Activated CD4-positive, alpha-beta T cell treated with anti-CD3 and anti-CD28 coated beads, Interleukin-2, amount 50 U/mL, for 16 hours (primary cell): ENCODE measurements at regions not wholly inside any gene's neighbourhood (a gene's known extent, or its start where the extent isn't known, plus 50 kb on each side); places are given as distances from the start of the nearest gene placed in this dataset.
"Not testable (repeated sequence)": the region's sequence is repeated elsewhere in the genome, so short reads cannot be mapped to it uniquely, and the experiment has no call there.

Experiments
- DNase-seq: peaks from one replicate; pipeline ENCODE4 v3.0.0-alpha.2; 2020

DNA sequence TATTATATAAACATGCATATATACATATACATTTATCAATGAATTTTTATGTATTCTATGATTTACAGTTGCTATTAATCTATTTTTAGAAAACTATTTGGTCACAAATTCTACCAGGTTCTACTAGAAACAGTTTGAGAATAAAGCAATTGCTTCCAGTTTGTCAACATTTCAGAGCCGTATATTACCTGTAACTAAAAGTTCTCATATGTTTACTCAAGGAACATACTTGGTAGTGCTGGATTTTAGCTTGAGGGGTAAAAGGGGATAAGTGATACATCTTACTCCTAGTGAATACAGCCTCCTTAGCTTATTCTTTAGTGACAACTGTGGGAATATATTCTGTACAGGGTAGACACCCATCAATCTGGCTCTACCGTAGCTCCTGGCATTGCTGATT is 1590.5 kb upstream of the LRRTM3 start:
- no peak for DNase-seq

DNA sequence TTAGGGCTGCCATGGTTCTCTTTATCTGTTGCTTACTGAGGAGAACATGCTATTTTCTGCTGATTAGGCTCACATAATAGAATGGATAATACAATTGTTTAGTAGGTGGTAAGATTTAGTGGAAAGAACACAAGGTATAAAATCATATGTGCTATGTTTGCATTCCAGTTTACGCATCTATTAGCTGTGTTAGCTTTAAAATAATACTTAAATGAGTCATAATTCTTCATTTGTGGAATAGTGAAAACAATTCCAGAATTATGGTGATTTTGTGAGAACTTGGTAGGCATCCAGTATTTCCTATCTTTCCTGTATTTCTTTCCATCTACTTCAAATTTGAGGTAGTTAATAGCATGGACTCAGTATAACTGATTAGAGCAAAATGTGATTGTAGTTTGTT is 1585.5 kb upstream of the LRRTM3 start:
- DNase-seq, result no peak

DNA sequence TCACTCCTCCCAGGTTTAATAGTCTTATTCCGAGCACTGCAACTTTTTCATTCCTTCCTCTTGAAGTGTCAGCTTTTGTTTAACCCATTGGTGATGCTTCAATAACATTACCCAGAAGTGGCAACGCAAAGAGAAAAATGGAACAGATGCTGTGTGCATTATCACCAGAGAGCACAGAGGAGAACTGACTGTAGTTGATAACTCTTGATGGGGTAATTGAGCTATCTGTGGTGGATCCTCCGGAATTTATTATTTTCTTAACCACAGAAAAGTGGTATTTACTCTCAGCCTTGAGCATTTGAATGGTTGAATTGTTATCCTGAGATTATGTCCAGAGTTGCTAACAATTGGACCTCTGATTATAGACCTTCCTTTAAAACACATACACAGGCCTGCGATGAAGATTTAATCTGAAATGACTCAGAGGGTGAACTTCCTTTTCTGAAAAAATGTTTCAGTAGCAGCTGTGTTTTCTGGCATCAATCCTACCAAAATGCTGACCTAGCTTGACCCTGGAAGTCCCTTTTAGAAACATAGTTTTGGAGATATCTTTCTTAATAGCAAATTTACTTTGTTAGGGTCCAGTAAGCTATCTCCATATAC is 1584.4 kb upstream of the LRRTM3 start:
- no peak for DNase-seq

DNA sequence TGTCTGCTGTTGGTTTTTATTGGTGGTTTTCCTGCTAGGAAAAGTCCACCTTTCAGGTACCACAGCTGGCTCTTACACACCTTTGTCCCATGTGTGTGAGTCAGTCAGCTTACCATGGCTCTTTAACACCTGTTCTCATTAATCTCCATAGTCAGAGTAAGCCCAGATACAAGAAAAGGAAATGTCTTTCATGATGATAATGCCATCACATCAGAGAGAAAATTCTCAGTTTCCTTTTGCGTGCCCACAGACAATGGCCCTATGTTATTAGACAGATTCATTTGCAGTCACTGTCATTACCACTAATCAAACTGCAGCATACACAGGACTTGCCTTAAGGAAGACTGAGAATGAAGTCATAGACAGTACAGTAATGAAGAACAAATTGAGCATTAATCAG is 1583.6 kb upstream of the LRRTM3 start:
- DNase-seq, result no peak

DNA sequence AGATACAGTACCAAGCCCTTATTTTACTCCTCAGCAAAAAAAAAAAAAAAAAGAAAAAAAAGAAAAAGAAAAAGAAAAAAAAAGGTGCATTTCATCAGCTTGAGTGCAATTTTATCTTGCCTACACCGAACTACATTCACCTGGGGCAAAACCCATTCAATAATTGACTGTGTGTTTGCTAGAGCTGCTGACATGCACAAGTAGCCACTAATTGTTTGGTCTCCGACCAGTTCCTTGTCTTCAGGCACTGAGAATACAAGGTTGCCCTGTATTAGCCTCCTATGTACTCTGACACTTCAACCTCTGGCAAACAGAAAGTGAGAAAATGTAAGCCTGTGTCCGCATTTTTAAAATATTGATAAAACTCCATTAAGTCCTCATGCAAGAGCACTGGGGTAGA is 1579.4 kb upstream of the LRRTM3 start:
- no peak for DNase-seq

DNA sequence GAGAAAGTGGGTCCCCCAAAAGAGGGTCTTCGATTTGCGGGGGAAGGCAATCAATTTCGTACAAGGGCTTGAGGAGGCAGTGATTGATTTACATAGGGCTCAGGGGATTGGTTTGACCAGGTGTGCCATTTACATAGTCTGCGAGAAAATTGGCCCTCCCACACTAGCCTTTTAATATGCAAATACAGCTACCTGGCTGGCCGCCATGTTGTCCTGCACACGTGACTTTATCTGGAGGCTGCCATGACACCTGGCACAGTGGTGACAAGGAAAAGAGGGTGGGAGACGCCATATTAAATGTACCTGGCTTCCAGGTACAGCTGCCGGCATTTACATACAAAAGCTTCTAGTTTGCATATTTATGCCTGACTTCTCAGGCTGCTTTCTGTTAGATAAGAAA is 1577.2 kb upstream of the LRRTM3 start:
- no peak for DNase-seq

DNA sequence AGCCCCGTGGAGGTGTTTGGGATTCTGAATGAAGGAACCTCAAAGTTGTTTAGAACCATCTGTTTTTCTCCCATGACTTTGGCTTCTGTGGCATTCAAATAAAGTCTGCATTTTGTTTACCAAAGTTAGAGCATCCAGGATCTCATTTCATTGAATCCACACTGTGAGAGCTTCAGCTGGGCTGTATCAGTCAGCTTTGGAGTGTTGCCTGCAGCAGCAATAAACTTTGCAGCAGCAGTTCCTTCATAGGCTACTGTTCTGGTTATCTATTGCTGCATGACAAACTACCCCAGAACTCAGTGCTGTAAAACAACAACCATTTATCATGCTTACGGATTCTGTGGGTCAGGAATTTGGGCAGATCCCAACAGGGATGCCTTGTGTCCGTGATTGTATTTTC is 1575.2 kb upstream of the LRRTM3 start:
- no peak for DNase-seq

DNA sequence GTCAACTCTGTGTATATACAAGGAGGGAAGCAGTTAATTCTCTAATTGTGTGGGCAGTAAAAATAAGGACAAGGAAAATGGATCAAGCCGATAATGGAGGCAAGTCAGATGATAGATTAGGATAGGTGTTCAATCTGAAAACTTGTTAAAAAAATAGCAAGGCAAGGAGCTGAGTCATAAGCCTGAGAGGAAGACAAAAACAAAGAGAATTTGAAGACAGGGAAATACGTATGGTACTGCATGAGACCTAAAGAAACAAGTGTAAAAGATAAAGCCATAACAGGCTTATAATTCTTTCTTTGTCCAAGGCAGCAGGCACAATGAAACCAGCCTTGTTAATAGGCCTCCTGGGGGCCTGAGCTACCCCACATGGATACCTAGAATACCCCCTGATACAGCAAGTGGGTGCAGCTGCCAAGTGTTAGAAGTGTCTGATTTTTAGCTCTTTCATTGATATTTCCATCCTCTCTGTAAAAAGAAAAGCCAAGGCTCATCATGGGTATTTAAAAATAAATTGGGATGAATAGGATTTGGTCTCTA is 1570.6 kb upstream of the LRRTM3 start:
- no peak for DNase-seq

DNA sequence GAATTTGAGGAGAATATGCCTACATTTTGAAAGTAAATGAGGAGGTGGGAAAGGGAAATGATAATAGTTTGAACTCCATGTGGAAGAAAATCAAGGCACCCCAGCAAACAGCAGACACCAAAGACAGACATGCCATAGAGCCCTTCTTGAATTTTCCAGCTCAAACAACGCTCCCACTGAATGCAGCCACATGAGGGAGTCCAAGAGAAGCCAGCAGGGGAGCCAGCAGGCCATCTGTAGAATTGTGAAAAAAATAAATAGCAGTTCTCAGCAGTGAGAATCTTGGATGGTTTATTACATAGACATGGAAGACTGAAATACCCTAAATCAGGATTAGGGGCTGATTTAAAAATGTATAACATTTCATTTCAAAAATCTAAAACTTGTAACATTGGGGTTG is 1567.3 kb upstream of the LRRTM3 start:
- DNase-seq, result no peak

DNA sequence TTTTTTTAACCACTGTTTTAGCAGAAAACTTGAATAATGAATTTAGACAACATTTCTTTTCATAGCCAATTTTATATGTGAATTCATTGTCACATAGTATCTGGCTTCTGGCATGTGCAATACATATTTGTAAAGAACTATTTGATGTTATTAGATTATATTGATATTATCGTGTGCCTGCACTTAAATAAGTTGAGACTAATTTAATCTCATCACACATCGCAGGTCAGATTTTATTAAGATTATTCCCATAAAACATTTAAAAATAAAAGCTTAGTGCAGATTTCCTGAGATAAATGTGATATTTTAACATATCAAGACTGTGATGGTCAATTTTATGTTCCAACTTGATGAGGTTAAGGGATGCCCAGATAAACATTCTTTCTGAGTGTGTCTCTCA is 1565.3 kb upstream of the LRRTM3 start:
- DNase-seq, result no peak

DNA sequence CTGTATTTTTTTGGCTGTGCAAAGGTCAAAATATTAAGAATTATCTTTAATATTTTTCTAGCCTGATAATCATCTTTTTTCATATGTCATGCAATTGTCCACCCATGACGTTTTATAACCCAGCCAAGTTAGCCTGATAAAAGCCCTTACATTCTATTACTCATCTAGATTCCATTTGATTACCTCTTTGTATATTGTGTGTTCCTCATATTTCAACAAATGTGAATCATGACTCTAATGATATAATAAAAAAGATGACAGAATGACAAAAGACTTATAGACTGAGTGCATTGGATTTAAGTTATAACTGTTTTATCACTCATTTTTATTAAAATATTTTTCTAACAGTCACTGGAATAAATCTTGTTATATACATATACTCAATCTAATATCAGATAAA is 1560.0 kb upstream of the LRRTM3 start:
- no peak for DNase-seq

DNA sequence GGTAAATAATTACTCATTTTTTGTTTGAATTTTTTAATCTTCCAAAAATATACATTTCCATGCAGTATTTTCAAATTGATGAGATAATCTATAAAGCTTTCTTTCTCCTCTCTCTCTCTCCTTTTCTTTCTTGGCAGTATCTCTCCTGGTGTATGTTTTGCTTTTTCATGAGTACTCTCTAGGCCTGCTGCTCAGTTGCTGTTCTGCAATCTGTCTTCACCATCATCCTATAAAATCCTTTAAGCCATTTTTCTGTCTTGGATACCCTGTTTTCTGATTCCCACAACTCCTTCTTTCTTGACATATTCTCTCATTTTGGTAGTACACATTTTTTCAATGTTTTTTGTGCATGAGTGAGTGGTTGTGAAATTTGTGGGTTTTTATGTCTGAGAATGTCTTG is 1558.1 kb upstream of the LRRTM3 start:
- DNase-seq, result no peak

DNA sequence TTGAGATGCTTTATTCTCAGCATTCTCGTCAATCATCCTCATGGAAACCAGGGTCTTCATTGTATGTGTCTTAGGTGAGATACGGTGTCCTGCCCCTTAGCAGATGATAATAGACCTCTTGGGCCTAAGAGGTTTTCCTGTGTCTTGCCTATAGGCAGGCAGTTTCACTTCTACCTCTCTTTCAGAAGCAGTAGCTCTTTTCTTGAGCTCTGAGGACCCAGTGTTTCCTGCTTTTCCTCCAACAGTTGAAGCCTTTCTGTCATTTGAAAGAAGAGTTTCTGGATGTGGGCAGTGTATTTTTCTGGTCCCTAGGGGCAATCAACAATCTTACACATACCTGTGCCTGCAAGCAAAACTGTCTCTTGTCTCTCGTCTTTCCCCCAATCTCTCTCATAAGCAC is 1550.3 kb upstream of the LRRTM3 start:
- DNase-seq, result no peak

DNA sequence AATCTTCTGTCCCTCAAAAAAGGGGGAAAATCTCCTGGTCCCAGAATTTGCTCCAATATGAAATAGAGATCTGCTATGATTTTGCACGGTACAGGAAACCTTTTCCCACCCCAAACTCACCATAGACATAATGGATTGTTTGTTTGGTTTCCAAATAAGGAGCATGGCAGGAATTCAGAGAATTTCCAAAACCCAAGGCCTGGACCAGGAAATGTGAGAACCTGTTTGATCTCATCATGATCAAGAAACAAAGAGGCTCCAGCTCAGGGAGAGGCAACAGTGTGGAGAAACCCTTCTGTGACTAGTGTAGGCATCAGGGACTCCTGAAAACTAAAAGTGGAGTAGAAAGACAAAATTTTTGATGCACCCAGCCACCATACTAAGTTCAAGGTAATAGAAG is 1548.1 kb upstream of the LRRTM3 start:
- DNase-seq, result no peak

DNA sequence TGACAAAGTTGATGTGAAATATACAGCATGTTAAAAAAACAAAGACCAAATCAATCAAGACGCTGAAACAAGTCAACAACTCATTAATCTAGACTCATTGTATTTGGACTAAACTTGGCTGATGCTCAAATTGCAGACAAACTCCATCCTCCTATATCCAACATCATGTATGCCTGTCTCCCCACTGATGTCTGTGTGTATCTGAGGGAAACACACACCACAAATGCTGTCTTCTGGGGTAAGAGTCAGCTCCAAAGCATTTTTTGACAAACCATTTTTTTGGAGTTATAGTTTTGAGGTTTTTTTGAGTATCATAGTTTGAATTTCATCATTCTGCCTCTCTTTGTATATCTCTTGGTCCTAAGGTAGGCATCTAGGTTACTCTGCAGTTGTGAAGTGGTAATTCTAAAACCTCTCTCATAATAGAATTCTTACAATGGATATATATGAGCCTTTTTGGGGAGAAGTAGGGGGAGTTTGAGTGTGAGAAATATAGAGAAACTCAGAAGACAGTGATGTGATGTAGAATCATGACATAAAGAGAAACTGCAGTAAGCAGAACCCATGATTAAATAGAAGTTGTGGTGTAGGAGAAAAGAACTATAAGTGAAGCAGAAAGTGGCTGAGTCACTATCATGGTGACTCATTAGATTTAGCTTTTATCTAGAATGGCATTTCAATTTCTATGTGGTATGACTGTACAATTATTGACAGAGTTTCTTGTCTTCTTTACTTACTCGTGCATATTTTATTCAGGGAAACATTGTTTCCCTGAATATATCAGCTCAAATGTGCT is 1531.1 kb upstream of the LRRTM3 start:
- peak; percentile 18 for DNase-seq

DNA sequence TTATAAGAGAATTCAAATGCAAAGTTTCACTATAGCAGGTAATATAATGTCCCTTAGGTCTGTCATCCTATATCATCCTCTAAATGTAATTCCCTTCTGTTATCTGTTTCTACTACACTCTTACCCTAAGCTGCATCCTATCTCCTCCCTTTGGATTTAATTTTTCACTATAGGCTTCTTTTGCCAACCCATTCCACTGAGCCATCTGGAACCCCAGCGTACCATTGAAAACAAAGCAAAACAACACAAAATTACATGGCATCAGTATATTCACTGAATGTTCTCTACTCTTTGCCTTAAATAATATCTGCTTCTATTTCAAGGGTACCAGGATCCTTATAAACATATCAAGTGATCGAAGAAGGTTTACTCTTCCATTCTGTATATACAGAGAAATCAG is 1530.2 kb upstream of the LRRTM3 start:
- DNase-seq, result no peak

DNA sequence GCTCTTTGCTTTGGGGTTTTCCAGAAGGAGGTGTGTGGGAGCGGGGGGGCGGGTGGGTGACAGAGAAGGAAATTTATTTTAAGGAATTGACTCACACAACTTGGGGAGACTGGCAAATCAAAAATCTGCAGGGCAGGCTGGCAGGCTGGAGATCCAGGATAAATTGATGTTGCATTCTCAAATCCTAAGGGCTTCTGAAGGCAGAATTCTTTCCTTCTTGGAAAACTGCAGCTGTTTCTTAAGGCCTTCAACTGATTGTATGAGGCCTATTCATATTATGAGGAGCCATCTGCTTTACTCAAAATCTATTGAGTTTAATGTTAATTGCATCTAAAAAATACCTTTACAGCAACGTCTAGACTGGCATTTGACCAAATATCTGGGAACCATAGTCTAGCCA is 1528.8 kb upstream of the LRRTM3 start:
- no peak for DNase-seq

DNA sequence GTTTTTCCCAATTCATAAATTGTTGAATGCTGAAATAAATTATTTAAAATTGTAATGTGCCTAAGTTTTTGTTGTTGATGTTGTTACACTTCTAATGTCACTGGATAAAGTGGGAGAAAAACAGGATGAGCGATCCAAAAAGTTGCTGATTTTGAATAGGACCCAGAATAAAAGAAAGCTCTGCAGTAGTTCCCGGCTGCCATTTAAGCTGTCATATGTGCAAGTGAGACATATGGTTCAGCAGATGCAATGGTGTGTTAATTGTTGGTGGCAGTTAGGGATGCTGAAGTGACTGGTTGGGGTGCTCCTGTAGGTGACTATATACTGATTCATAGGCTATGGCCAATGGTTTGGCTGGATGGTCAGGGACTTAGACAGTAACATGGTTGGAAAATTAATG is 1517.4 kb upstream of the LRRTM3 start:
- no peak for DNase-seq

DNA sequence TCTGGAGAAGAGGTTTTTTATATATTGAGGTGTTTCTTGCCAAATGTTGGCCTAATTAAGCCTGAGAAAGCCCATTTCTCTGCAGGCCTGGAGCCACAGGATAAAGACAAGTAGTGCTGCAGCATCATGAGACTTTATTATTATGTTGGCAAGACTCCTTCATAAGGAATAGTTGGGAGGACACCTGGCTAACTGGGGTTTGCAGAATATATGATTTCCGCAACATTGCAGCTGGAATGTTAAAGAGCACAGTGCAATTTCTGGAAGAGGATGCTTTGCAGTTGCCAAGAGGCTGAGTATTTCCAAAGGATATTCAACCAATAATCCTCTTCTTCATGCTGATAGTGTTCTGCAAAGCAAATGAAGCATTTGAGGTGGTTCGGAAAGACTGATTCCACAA is 1512.8 kb upstream of the LRRTM3 start:
- DNase-seq, result no peak

DNA sequence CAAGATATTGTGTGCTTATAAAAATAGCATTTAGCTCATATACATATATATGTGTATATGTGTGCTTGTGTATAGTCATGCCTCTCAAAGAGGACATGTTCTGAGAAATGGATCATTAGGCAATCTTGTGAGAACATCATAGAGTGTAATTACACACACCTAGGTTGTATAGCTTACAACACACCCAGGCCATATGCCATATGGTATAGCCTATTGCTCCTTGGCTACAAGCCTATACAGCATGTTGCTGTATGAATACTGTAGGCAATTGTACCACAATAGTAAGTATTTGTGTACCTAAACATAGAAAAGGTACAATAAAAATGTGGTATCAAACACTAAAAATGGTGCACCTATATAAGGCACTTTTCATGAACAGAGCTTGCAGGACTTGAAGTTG is 1510.5 kb upstream of the LRRTM3 start:
- no peak for DNase-seq

DNA sequence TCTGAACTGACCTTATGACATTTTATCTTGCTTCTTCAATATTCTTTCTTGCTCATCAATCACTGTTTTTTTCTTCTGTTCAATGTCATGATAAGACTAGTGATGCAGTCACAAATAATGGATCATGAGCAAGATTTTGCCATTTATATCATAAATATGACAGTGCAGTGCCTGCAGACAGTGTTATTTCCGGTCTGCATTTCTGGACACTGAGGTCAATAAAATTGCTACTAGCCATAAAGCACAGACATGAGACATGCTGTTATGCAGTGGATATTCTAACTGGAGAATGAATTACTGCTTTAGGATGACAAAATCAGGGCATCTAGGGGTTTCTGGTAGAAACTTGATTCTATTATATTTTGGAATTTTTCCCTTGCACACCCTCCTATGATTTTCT is 1509.7 kb upstream of the LRRTM3 start:
- DNase-seq, result no peak

DNA sequence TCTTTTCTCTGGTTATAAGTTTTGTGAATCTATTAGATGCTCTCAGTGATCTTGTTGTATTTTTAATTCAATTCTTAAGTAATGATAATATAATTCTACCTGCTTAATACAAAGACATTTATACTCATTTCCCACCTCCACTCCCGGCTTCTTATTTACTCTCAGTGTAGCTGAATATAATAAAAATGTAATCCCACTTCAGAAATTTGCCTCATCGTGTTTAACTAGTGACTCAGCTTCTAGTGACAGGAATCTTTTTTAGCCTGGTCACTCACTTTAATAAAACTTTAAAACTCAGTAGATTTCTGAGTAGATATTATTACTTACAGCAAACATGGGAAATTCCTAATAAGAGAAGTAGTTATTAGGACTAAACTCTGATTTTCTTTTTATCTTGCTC is 1506.2 kb upstream of the LRRTM3 start:
- no peak for DNase-seq

DNA sequence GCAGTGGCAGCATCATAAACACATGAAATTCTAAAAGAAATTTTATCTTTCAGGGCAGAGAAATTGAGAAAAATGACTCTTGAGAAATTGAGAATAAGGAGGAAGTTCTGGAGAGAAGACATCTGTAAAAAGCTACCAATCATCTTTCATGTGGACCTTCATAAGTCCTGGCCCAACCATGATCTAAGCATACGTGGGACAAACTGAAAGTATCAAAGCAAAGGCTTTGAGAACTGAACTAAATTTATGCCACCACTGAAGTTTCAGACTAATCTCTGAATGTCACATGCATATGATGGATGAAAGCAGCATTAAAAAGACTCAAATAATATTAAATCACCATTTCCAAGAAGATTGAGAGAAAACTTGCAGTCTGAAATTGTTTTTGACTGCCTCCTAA is 1502.8 kb upstream of the LRRTM3 start:
- DNase-seq, result no peak

DNA sequence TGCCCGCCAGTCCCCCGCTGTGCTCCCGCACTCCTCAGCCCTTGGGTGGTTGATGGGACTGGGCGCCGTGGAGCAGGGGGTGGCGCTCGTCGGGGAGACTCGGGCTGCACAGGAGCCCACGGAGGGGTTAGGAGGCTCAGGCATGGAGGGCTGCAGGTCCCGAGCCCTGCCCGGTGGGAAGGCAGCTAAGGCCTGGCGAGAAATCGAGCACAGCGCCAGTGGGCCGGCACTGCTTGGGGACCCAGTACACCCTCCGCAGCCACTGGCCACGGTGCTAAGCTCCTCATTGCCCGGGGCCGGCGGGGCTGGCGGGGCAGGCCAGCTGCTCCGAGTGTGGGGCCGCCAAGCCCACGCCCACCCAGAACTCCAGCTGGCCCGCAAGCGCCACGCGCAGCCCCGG is 1496.5 kb upstream of the LRRTM3 start:
- DNase-seq, result not testable (repeated sequence)

DNA sequence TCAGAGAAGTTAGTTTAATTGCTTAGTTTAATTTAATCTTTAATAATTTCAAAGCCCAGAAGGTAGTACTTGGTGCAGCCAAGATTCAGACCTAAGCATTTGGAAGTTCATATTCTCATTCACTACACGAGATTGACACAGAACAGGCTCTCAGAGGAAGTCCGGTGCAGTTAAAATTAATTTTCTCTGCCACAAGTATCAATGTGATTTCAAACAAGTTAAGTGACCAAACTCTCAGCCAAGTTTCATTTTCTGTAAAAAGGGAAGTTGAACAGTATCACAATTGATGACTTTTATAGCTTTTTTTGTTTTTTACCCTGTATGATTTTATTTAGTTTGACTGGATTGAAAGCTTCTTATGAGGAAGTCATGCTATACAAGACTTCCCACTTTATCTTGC is 1494.9 kb upstream of the LRRTM3 start:
- DNase-seq, result no peak
